LNCaP clone FGC (cell line): ENCODE measurements at regions not wholly inside any gene's neighbourhood (a gene's known extent, or its start where the extent isn't known, plus 50 kb on each side); places are given as distances from the start of the nearest gene placed in this dataset.

Source experiments
- DNase-seq: peaks from one replicate; pipeline ENCODE4 v3.0.0-alpha.2; 2011; ENCODE audit warnings: low read depth
- H3K4me3 ChIP-seq: 2 replicates; pipeline ENCODE4 v1.5.1; 2011; ENCODE audit warnings: mild to moderate bottlenecking, low read depth, low read length, control low read depth
- CTCF ChIP-seq: IDR thresholded peaks from 2 replicates; pipeline ENCODE4 v1.5.1; 2012; ENCODE audit warnings: mild to moderate bottlenecking; ENCODE audit not compliant: control insufficient read depth, insufficient read depth; ENCODE audit errors: extremely low read depth

GRCh38 chr4:167730769-167731168 is 361.6 kb upstream of the ANXA10 start:
- TF ChIP-seq CTCF, result no peak
- no peak for DNase-seq
- no peak overlapping the region for H3K4me3 ChIP-seq

GRCh38 chr4:167745024-167745687 is 347.2 kb upstream of the ANXA10 start:
- no peak for DNase-seq
- no peak overlapping the region for H3K4me3 ChIP-seq
- TF ChIP-seq CTCF, result no peak

GRCh38 chr4:167767281-167767680 is 325.1 kb upstream of the ANXA10 start:
- no peak for TF ChIP-seq CTCF
- no peak overlapping the region for H3K4me3 ChIP-seq
- DNase-seq, result no peak

GRCh38 chr4:167774646-167775045 is 317.7 kb upstream of the ANXA10 start:
- DNase-seq, result no peak
- no peak overlapping the region for H3K4me3 ChIP-seq
- no peak for TF ChIP-seq CTCF

- no peak for TF ChIP-seq CTCF
- no peak for DNase-seq
- H3K4me3 ChIP-seq, result no peak overlapping the region
These were observed 317.0 kb upstream of the ANXA10 start for GRCh38 chr4:167775375-167775774.

GRCh38 chr4:167779280-167779679 is 313.1 kb upstream of the ANXA10 start:
- H3K4me3 ChIP-seq, result no peak overlapping the region
- DNase-seq, result no peak
- no peak for TF ChIP-seq CTCF

- TF ChIP-seq CTCF, result no peak
- H3K4me3 ChIP-seq, result no peak overlapping the region
- DNase-seq, result no peak
These were observed 312.5 kb upstream of the ANXA10 start for GRCh38 chr4:167779864-167780263.
